Skeletal muscle tissue (tissue), 3 donors: ENCODE measurements at regions not wholly inside any gene's neighbourhood (a gene's known extent, or its start where the extent isn't known, plus 50 kb on each side); places are given as distances from the start of the nearest gene placed in this dataset.

ENCODE experiments used
- H3K27ac ChIP-seq: one replicate; pipeline ENCODE4 v1.7.0; 2013; ENCODE audit warnings: mild to moderate bottlenecking, low read depth, low read length, inconsistent platforms
- H3K27me3 ChIP-seq, 3 donors: one replicate each; pipeline ENCODE4 v1.7.0; 2013; ENCODE audit warnings: low read length in 3 of 3; ENCODE audit not compliant: control insufficient read depth in 3 of 3, insufficient read depth in 3 of 3
- H3K36me3 ChIP-seq, 3 donors: one replicate each; pipeline ENCODE4 v1.7.0; 2013; ENCODE audit warnings: low read length in 3 of 3; ENCODE audit not compliant: control insufficient read depth in 3 of 3, insufficient read depth in 3 of 3
- H3K4me1 ChIP-seq, 3 donors: one replicate each; pipeline ENCODE4 v1.7.0; 2013; ENCODE audit warnings: low read length in 3 of 3, mild to moderate bottlenecking in 3 of 3; ENCODE audit not compliant: control insufficient read depth in 3 of 3, insufficient read depth in 3 of 3
- H3K4me3 ChIP-seq, 3 donors: one replicate each; pipeline ENCODE4 v1.7.0; 2013; ENCODE audit warnings: low read length in 3 of 3
- H3K9ac ChIP-seq, 3 donors: one replicate each; pipeline ENCODE4 v1.7.0; 2013; ENCODE audit warnings: low read length in 3 of 3, mild to moderate bottlenecking in 3 of 3, moderate library complexity in 2 of 3, low read depth in 1 of 3
- H3K9me3 ChIP-seq, 3 donors: one replicate each; pipeline ENCODE4 v1.7.0; 2013; ENCODE audit warnings: low read length in 3 of 3; ENCODE audit not compliant: control insufficient read depth in 3 of 3
- donor health status: Osteomylitis.

- Histone ChIP-seq H3K36me3 (no peaks in the 10 kb centered on the region), H3K27me3 (no peaks in the 10 kb centered on the region), H3K27ac (no peak overlapping the region), H3K9ac (no peak overlapping the region), H3K9me3 (no peaks in the 10 kb centered on the region), H3K4me1 (no peaks in the 10 kb centered on the region), H3K4me3 (no peak overlapping the region)
Measured at GRCh38 chr13:72149701-72150100, 282.7 kb upstream of the DACH1 start.

GRCh38 chr13:72146816-72147215 lies 279.8 kb upstream of the DACH1 start:
- Histone ChIP-seq H3K4me3 (no peak overlapping the region), H3K9ac (no peak overlapping the region), H3K9me3 (no peaks in the 10 kb centered on the region), H3K36me3 (no peaks in the 10 kb centered on the region), H3K27ac (no peak overlapping the region), H3K4me1 (peaks cover 0 to 3% (median 0%) of the 10 kb centered on the region in 3 donors), H3K27me3 (no peaks in the 10 kb centered on the region)

- H3K4me1 ChIP-seq, result peaks cover 0 to 3% (median 0%) of the 10 kb centered on the region in 3 donors
- no peak overlapping the region for H3K27ac ChIP-seq
- no peaks in the 10 kb centered on the region for H3K36me3 ChIP-seq
- H3K4me3 ChIP-seq, result no peak overlapping the region
- H3K9me3 ChIP-seq, result no peaks in the 10 kb centered on the region
- H3K9ac ChIP-seq, result no peak overlapping the region
- no peaks in the 10 kb centered on the region for H3K27me3 ChIP-seq
Measured at GRCh38 chr13:72145383-72145782, 278.4 kb upstream of the DACH1 start.

- Histone ChIP-seq H3K27me3 (no peaks in the 10 kb centered on the region), H3K4me1 (peaks cover 0 to 3% (median 0%) of the 10 kb centered on the region in 3 donors), H3K4me3 (no peak overlapping the region), H3K9ac (no peak overlapping the region), H3K36me3 (no peaks in the 10 kb centered on the region), H3K27ac (no peak overlapping the region), H3K9me3 (no peaks in the 10 kb centered on the region)
Measured at GRCh38 chr13:72144636-72145035, 277.6 kb upstream of the DACH1 start.

- no peak overlapping the region for H3K9ac ChIP-seq
- H3K27me3 ChIP-seq, result no peaks in the 10 kb centered on the region
- no peaks in the 10 kb centered on the region for H3K9me3 ChIP-seq
- H3K4me3 ChIP-seq, result no peak overlapping the region
- H3K4me1 ChIP-seq, result peaks cover 0 to 3% (median 0%) of the 10 kb centered on the region in 3 donors
- no peaks in the 10 kb centered on the region for H3K36me3 ChIP-seq
- no peak overlapping the region for H3K27ac ChIP-seq
Measured at GRCh38 chr13:72141855-72142519, 275.0 kb upstream of the DACH1 start.

GRCh38 chr13:72139192-72139591 lies 272.2 kb upstream of the DACH1 start:
- Histone ChIP-seq H3K9ac (no peak overlapping the region), H3K27me3 (no peaks in the 10 kb centered on the region), H3K36me3 (no peaks in the 10 kb centered on the region), H3K4me1 (peaks cover 0 to 3% (median 0%) of the 10 kb centered on the region in 3 donors), H3K4me3 (no peak overlapping the region), H3K27ac (no peak overlapping the region), H3K9me3 (no peaks in the 10 kb centered on the region)

GRCh38 chr13:72132075-72132474 lies 265.1 kb upstream of the DACH1 start:
- no peaks in the 10 kb centered on the region for H3K9me3 ChIP-seq
- no peak overlapping the region for H3K4me3 ChIP-seq
- H3K27ac ChIP-seq, result no peak overlapping the region
- H3K9ac ChIP-seq, result no peak overlapping the region
- H3K27me3 ChIP-seq, result no peaks in the 10 kb centered on the region
- H3K4me1 ChIP-seq, result no peaks in the 10 kb centered on the region
- H3K36me3 ChIP-seq, result no peaks in the 10 kb centered on the region

- Histone ChIP-seq H3K9ac (no peak overlapping the region), H3K36me3 (no peaks in the 10 kb centered on the region), H3K9me3 (no peaks in the 10 kb centered on the region), H3K27ac (no peak overlapping the region), H3K4me3 (no peak overlapping the region), H3K27me3 (no peaks in the 10 kb centered on the region), H3K4me1 (no peaks in the 10 kb centered on the region)
Measured at GRCh38 chr13:72129117-72129516, 262.1 kb upstream of the DACH1 start.

GRCh38 chr13:72127031-72127430 lies 260.0 kb upstream of the DACH1 start:
- no peaks in the 10 kb centered on the region for H3K4me1 ChIP-seq
- H3K4me3 ChIP-seq, result no peak overlapping the region
- H3K9me3 ChIP-seq, result no peaks in the 10 kb centered on the region
- H3K27me3 ChIP-seq, result no peaks in the 10 kb centered on the region
- no peak overlapping the region for H3K9ac ChIP-seq
- no peaks in the 10 kb centered on the region for H3K36me3 ChIP-seq
- H3K27ac ChIP-seq, result no peak overlapping the region

- Histone ChIP-seq H3K27me3 (no peaks in the 10 kb centered on the region), H3K27ac (no peak overlapping the region), H3K4me3 (no peak overlapping the region)
Measured at GRCh38 chr13:72126424-72126823, 259.4 kb upstream of the DACH1 start.

More at GRCh38 chr13:72126424-72126823, 259.4 kb upstream of the DACH1 start:
- H3K36me3 ChIP-seq, result no peaks in the 10 kb centered on the region
- no peak overlapping the region for H3K9ac ChIP-seq
- H3K4me1 ChIP-seq, result no peaks in the 10 kb centered on the region
- no peaks in the 10 kb centered on the region for H3K9me3 ChIP-seq
